WERI-Rb-1 (cell line): ENCODE measurements at regions not wholly inside any gene's neighbourhood (a gene's known extent, or its start where the extent isn't known, plus 50 kb on each side); places are given as distances from the start of the nearest gene placed in this dataset.

ENCODE experiments used
- DNase-seq: peaks from one replicate; pipeline ENCODE4 v3.0.0-alpha.2; 2020
- H3K27ac ChIP-seq: fragments of 250-450 bp; sonication (Bioruptor Pico); 2 replicates; pipeline ENCODE4 v1.5.1; 2020; ENCODE audit warnings: mild to moderate bottlenecking, moderate library complexity
- H3K27me3 ChIP-seq: fragments of 250-450 bp; sonication (Bioruptor Pico); 2 replicates; pipeline ENCODE4 v1.5.1; 2021; ENCODE audit warnings: mild to moderate bottlenecking, low read depth, moderate library complexity; ENCODE audit not compliant: insufficient read depth, severe bottlenecking
- H3K36me3 ChIP-seq: fragments of 250-450 bp; sonication (Bioruptor Pico); 2 replicates; pipeline ENCODE4 v1.5.1; 2020; ENCODE audit warnings: mild to moderate bottlenecking, moderate library complexity
- H3K4me3 ChIP-seq: 2 replicates; pipeline ENCODE4 v1.5.1; 2011; ENCODE audit warnings: low read depth, mild to moderate bottlenecking, control low read depth, low read length
- H3K9me3 ChIP-seq: fragments of 250-450 bp; sonication (Bioruptor Pico); 2 replicates; pipeline ENCODE4 v1.5.1; 2021; ENCODE audit warnings: mild to moderate bottlenecking, moderate library complexity; ENCODE audit not compliant: severe bottlenecking
- CTCF ChIP-seq: IDR thresholded peaks from 2 replicates; pipeline ENCODE4 v1.5.1; 2011; ENCODE audit warnings: low read depth, mild to moderate bottlenecking, control low read depth, inconsistent platforms, low read length

GRCh38 chr3:176208915-176209314 is 988.4 kb downstream of the TBL1XR1 start:
- Histone ChIP-seq H3K36me3 (no peaks in the 10 kb centered on the region), H3K27ac (no peak overlapping the region), H3K4me3 (no peak overlapping the region), H3K9me3 (no peaks in the 10 kb centered on the region), H3K27me3 (no peaks in the 10 kb centered on the region)
- no peak for DNase-seq
- no peak for TF ChIP-seq CTCF

- no peak for TF ChIP-seq CTCF
- Histone ChIP-seq H3K9me3 (no peaks in the 10 kb centered on the region), H3K4me3 (no peak overlapping the region), H3K36me3 (no peaks in the 10 kb centered on the region), H3K27ac (no peak overlapping the region), H3K27me3 (no peaks in the 10 kb centered on the region)
- no peak for DNase-seq
Observed at GRCh38 chr3:176208283-176208682, 989.0 kb downstream of the TBL1XR1 start.

- Histone ChIP-seq H3K9me3 (no peaks in the 10 kb centered on the region), H3K4me3 (no peak overlapping the region), H3K36me3 (no peaks in the 10 kb centered on the region), H3K27ac (no peak overlapping the region), H3K27me3 (no peaks in the 10 kb centered on the region)
- no peak for TF ChIP-seq CTCF
- DNase-seq, result no peak
Observed at GRCh38 chr3:176206809-176207208, 990.5 kb downstream of the TBL1XR1 start.

- H3K27ac ChIP-seq, result no peak overlapping the region
- no peaks in the 10 kb centered on the region for H3K27me3 ChIP-seq
- no peak overlapping the region for H3K4me3 ChIP-seq
- no peak for DNase-seq
- H3K9me3 ChIP-seq, result no peaks in the 10 kb centered on the region
- H3K36me3 ChIP-seq, result no peaks in the 10 kb centered on the region
- TF ChIP-seq CTCF, result no peak
Observed at GRCh38 chr3:176202652-176203051, 994.6 kb downstream of the TBL1XR1 start.

GRCh38 chr3:176193032-176193730 is 1004.1 kb downstream of the TBL1XR1 start:
- DNase-seq, result no peak
- peaks cover 5% of the 10 kb centered on the region for H3K9me3 ChIP-seq
- TF ChIP-seq CTCF, result no peak
- no peaks in the 10 kb centered on the region for H3K27me3 ChIP-seq
- H3K36me3 ChIP-seq, result no peaks in the 10 kb centered on the region
- no peak overlapping the region for H3K27ac ChIP-seq
- no peak overlapping the region for H3K4me3 ChIP-seq

- peak overlapping the region; percentile 64 for H3K27ac ChIP-seq
- H3K27me3 ChIP-seq, result no peaks in the 10 kb centered on the region
- no peak for TF ChIP-seq CTCF
- H3K36me3 ChIP-seq, result no peaks in the 10 kb centered on the region
- peaks cover 2% of the 10 kb centered on the region for H3K9me3 ChIP-seq
- peak overlapping the region; percentile 8 for H3K4me3 ChIP-seq
- DNase-seq, result peak; percentile 80
Observed at GRCh38 chr3:176190755-176191154, 1006.5 kb downstream of the TBL1XR1 start.
